CD14-positive monocyte (primary cell): ENCODE measurements at regions not wholly inside any gene's neighbourhood (a gene's known extent, or its start where the extent isn't known, plus 50 kb on each side); places are given as distances from the start of the nearest gene placed in this dataset.
"Not testable (repeated sequence)": the region's sequence is repeated elsewhere in the genome, so short reads cannot be mapped to it uniquely, and the experiment has no call there.

Experiments used
- DNase-seq, 3 donors: peaks; one replicate each; pipeline ENCODE4 v3.0.0-alpha.2; 2011 to 2022
- H2AFZ ChIP-seq: 2 replicates; pipeline ENCODE4 v1.6.0; 2012; ENCODE audit warnings: mild to moderate bottlenecking, low read depth, low read length, inconsistent platforms; ENCODE audit not compliant: insufficient read depth, poor library complexity, severe bottlenecking
- H3K27ac ChIP-seq, 2 donors: 1 replicate in 1 of 2; 2 replicates in 1 of 2; pipeline ENCODE4 v1.5.1; 2012 to 2013; ENCODE audit warnings: low read length in 2 of 2, control low read depth in 1 of 2, inconsistent platforms in 1 of 2, low read depth in 1 of 2, mild to moderate bottlenecking in 1 of 2
- H3K27me3 ChIP-seq, 2 donors: one replicate each; pipeline versions ENCODE4 v1.6.0 to v1.6.1; 2011 to 2013; ENCODE audit warnings: low read length in 2 of 2; ENCODE audit not compliant: control insufficient read depth in 2 of 2, insufficient read depth in 2 of 2
- H3K36me3 ChIP-seq, 2 donors: replicated peaks in 1 of 2; 1 replicate in 1 of 2; 2 replicates in 1 of 2; pipeline versions ENCODE4 v1.5.1 to v1.6.1; 2012 to 2013; ENCODE audit warnings: low read length in 2 of 2, control low read depth in 1 of 2, inconsistent platforms in 1 of 2, mild to moderate bottlenecking in 1 of 2; ENCODE audit not compliant: insufficient read depth in 2 of 2, control insufficient read depth in 1 of 2
- H3K4me1 ChIP-seq, 2 donors: 1 replicate in 1 of 2; 2 replicates in 1 of 2; pipeline versions ENCODE4 v1.5.1 to v1.6.1; 2012 to 2013; ENCODE audit warnings: low read length in 2 of 2, control low read depth in 1 of 2, inconsistent platforms in 1 of 2, mild to moderate bottlenecking in 1 of 2, moderate library complexity in 1 of 2; ENCODE audit not compliant: insufficient read depth in 2 of 2, control insufficient read depth in 1 of 2
- H3K4me2 ChIP-seq: replicated peaks from 2 replicates; pipeline ENCODE3; 2012; ENCODE audit warnings: low read length, moderate library complexity, mild to moderate bottlenecking; ENCODE audit not compliant: poor library complexity, severe bottlenecking; ENCODE audit errors: extremely low read depth
- H3K4me3 ChIP-seq, 3 experiments: fragments of 200-600 bp in 1 of 3; sonication (generic) in 1 of 3; replicated peaks in 1 of 3; 1 replicate in 2 of 3; 2 replicates in 1 of 3; pipeline ENCODE4 v1.5.1; 2011 to 2013; ENCODE audit warnings: low read length in 3 of 3, mild to moderate bottlenecking in 3 of 3, control low read depth in 2 of 3, low read depth in 2 of 3, inconsistent platforms in 1 of 3, moderate library complexity in 1 of 3
- H3K79me2 ChIP-seq: 2 replicates; pipeline ENCODE4 v1.6.0; 2012; ENCODE audit warnings: mild to moderate bottlenecking, control low read depth, inconsistent platforms, low read length, moderate library complexity; ENCODE audit not compliant: insufficient read depth
- H3K9ac ChIP-seq: 2 replicates; pipeline ENCODE4 v1.6.0; 2017; ENCODE audit warnings: low read length, mild to moderate bottlenecking; ENCODE audit not compliant: insufficient read depth, poor library complexity, severe bottlenecking
- H3K9me3 ChIP-seq, 2 donors: replicated peaks in 1 of 2; 1 replicate in 1 of 2; 2 replicates in 1 of 2; pipeline versions ENCODE4 v1.5.1 to v1.6.1; 2012 to 2013; ENCODE audit warnings: low read length in 2 of 2, control low read depth in 1 of 2; ENCODE audit not compliant: control insufficient read depth in 1 of 2, insufficient read depth in 1 of 2
- H4K20me1 ChIP-seq: 2 replicates; pipeline ENCODE4 v1.6.0; 2012; ENCODE audit warnings: mild to moderate bottlenecking, low read length, control low read depth, moderate library complexity; ENCODE audit not compliant: insufficient read depth
- H3K27ac Mint-ChIP-seq, 7 donors: one replicate each; pipeline ENCODE4 v1.8.0; 2020; ENCODE audit warnings: mild to moderate bottlenecking in 7 of 7, mixed read lengths in 7 of 7, moderate library complexity in 6 of 7, inconsistent platforms in 2 of 7
- H3K27me3 Mint-ChIP-seq, 3 donors: one replicate each; pipeline ENCODE4 v1.8.0; 2021 to 2022; ENCODE audit warnings: low read depth in 3 of 3, mild to moderate bottlenecking in 3 of 3, mixed read lengths in 3 of 3, moderate library complexity in 3 of 3, inconsistent platforms in 1 of 3
- H3K36me3 Mint-ChIP-seq, 2 donors: one replicate each; pipeline ENCODE4 v1.8.0; 2020; ENCODE audit warnings: mixed read lengths in 2 of 2, inconsistent platforms in 1 of 2, mild to moderate bottlenecking in 1 of 2
- H3K4me1 Mint-ChIP-seq: one replicate; pipeline ENCODE4 v1.8.0; 2020; ENCODE audit warnings: mild to moderate bottlenecking, mixed read lengths
- H3K4me3 Mint-ChIP-seq, 2 donors: one replicate each; pipeline ENCODE4 v1.8.0; 2020; ENCODE audit warnings: mild to moderate bottlenecking in 2 of 2, mixed read lengths in 2 of 2, moderate library complexity in 1 of 2
- H3K9me3 Mint-ChIP-seq, 7 donors: one replicate each; pipeline ENCODE4 v1.8.0; 2020 to 2022; ENCODE audit warnings: mixed read lengths in 7 of 7, mild to moderate bottlenecking in 6 of 7, moderate library complexity in 6 of 7, inconsistent platforms in 2 of 7
- WGBS: methylation state at CpG from one replicate; pipeline ENCODE4 v1.1.5; 2013; ENCODE audit warnings: missing lambda C conversion rate; ENCODE audit not compliant: insufficient coverage; 5-methylcytosine and 5-hydroxymethylcytosine counted together
- intact Hi-C, 2 donors: fragments of 100-400 bp; cut with micrococcal nuclease; formaldehyde crosslinking; loops; one replicate each; pipeline versions ENCODE4 v1.15.0 to v1.15.1; 2023
- TF ChIP-seq, protein P1 (sequence below): fragments of 200-600 bp; IDR thresholded peaks from one replicate; pipeline ENCODE4 v1.8.0; 2022; ENCODE audit warnings: antibody characterized with exemption, mild to moderate bottlenecking

DNA sequence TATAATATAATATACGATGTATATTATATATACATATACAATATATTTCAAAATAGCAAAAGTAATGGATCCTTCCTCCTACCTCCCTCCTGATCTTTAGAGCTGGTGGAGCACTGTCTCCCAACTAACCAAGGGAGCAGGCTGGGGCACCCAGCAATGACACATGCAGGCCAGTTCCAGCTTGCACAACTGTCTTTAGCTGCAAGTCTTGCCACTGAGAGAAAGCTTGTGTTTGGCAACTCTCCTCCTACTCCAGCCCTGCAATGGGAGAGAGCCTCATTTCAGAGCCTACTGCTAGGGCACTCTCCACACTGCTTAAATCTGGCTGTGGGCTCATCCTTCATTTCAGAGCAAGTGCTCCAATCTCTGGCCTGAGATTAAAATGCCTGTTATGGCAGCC, 469.8 kb upstream of the OLFM3 start:
- no peak overlapping the region for H3K4me3 ChIP-seq
- no peaks in the 10 kb centered on the region for H3K36me3 Mint-ChIP-seq
- no peak overlapping the region for H2AFZ ChIP-seq
- no peaks in the 10 kb centered on the region for H3K36me3 ChIP-seq
- no peaks in the 10 kb centered on the region for H3K79me2 ChIP-seq
- H4K20me1 ChIP-seq = no peaks in the 10 kb centered on the region
- H3K27me3 Mint-ChIP-seq = peaks cover 0 to 2% (median 0%) of the 10 kb centered on the region in 3 donors
- H3K4me1 ChIP-seq = no peaks in the 10 kb centered on the region
- peaks cover 0 to 2% (median 0%) of the 10 kb centered on the region in 7 donors for H3K9me3 Mint-ChIP-seq
- intact Hi-C loops = no loop called here
- H3K27ac Mint-ChIP-seq = no peak overlapping the region
- no CpG with 5 or more reads among the region's 1 CpG for WGBS
- TF ChIP-seq, protein P1, sequence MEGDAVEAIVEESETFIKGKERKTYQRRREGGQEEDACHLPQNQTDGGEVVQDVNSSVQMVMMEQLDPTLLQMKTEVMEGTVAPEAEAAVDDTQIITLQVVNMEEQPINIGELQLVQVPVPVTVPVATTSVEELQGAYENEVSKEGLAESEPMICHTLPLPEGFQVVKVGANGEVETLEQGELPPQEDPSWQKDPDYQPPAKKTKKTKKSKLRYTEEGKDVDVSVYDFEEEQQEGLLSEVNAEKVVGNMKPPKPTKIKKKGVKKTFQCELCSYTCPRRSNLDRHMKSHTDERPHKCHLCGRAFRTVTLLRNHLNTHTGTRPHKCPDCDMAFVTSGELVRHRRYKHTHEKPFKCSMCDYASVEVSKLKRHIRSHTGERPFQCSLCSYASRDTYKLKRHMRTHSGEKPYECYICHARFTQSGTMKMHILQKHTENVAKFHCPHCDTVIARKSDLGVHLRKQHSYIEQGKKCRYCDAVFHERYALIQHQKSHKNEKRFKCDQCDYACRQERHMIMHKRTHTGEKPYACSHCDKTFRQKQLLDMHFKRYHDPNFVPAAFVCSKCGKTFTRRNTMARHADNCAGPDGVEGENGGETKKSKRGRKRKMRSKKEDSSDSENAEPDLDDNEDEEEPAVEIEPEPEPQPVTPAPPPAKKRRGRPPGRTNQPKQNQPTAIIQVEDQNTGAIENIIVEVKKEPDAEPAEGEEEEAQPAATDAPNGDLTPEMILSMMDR = no peak
- H3K9me3 ChIP-seq = no peaks in the 10 kb centered on the region
- H3K4me2 ChIP-seq = no peak overlapping the region
- H3K4me1 Mint-ChIP-seq = no peaks in the 10 kb centered on the region
- H3K9ac ChIP-seq = no peak overlapping the region
- DNase-seq = no peak
- no peaks in the 10 kb centered on the region for H3K27me3 ChIP-seq
- no peak overlapping the region for H3K4me3 Mint-ChIP-seq
- no peak overlapping the region for H3K27ac ChIP-seq

DNA sequence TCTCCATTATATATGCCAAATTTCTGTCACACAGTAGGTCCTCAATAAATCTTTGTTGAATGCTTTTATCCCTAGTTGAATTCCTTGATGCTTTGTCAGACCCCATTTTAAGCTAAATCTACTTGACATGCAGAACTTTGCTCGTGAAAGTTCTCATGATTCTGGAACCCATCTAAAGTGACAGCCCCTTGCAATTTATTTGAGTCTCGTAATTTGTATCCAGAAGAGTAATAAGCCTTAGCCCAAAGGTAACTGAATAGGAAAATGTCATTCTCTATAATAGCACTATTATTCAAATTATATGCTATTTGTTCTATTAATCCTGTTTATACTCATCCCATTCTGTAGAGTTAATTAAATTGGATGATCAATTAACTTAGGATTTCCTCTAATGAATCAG, 466.6 kb upstream of the OLFM3 start:
- Mint-ChIP-seq H3K4me1 (no peaks in the 10 kb centered on the region), H3K4me3 (no peak overlapping the region), H3K9me3 (peaks cover 0 to 2% (median 0%) of the 10 kb centered on the region in 7 donors), H3K27ac (no peak overlapping the region), H3K36me3 (no peaks in the 10 kb centered on the region), H3K27me3 (peaks cover 0 to 2% (median 0%) of the 10 kb centered on the region in 3 donors)
- intact Hi-C loops = no loop called here
- WGBS = no CpG with 5 or more reads among the region's 2 CpGs
- Histone ChIP-seq H3K9me3 (no peaks in the 10 kb centered on the region), H3K4me3 (no peak overlapping the region), H3K9ac (no peak overlapping the region), H3K4me1 (no peaks in the 10 kb centered on the region), H3K27ac (no peak overlapping the region), H2AFZ (no peak overlapping the region), H4K20me1 (no peaks in the 10 kb centered on the region), H3K4me2 (no peak overlapping the region), H3K27me3 (no peaks in the 10 kb centered on the region), H3K79me2 (no peaks in the 10 kb centered on the region), H3K36me3 (no peaks in the 10 kb centered on the region)
- TF ChIP-seq, protein P1 = no peak
- DNase-seq = no peak

DNA sequence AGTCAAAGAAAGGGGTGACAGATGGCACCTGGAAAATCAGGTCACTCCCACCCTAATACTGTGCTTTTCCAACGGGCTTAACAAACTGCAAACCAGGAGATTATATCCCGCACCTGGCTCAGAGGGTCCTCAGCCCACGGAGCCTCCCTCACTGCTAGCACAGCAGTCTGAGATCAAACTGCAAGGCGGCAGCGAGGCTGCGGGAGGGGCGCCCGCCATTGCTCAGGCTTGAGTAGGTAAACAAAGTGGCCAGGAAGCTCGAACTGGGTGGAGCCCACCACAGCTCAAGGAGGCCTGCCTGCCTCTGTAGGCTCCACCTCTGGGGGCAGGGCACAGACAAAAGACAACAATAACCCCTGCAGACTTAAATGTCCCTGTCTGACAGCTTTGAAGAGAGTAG, 445.6 kb upstream of the OLFM3 start:
- WGBS = 100% methylated on average over 5 of the region's 9 CpGs
- H3K4me1 ChIP-seq, H3K27ac ChIP-seq, DNase-seq, H3K27me3 ChIP-seq, intact Hi-C loops, H3K27me3 Mint-ChIP-seq, H3K9me3 ChIP-seq, H3K27ac Mint-ChIP-seq, H2AFZ ChIP-seq, H3K36me3 ChIP-seq, H3K4me3 Mint-ChIP-seq, H3K9ac ChIP-seq, H3K79me2 ChIP-seq, H3K4me1 Mint-ChIP-seq, H4K20me1 ChIP-seq, H3K4me2 ChIP-seq, H3K36me3 Mint-ChIP-seq, H3K4me3 ChIP-seq: not testable (repeated sequence)
- peaks cover 3 to 23% (median 12%) of the 10 kb centered on the region in 7 donors for H3K9me3 Mint-ChIP-seq
